Stimulated activated CD8-positive, alpha-beta memory T cell treated with anti-CD3 and anti-CD28 coated beads, Interleukin-7, amount 100 ng/mL, for 48 hours (primary cell): ENCODE measurements at regions not wholly inside any gene's neighbourhood (a gene's known extent, or its start where the extent isn't known, plus 50 kb on each side); places are given as distances from the start of the nearest gene placed in this dataset.
"Not testable (repeated sequence)": the region's sequence is repeated elsewhere in the genome, so short reads cannot be mapped to it uniquely, and the experiment has no call there.

ENCODE experiments used
- DNase-seq, 2 donors: peaks; one replicate each; pipeline ENCODE4 v3.0.0-alpha.2; 2020; ENCODE audit warnings: low read depth in 1 of 2; ENCODE audit errors: extremely low read depth in 1 of 2

DNA sequence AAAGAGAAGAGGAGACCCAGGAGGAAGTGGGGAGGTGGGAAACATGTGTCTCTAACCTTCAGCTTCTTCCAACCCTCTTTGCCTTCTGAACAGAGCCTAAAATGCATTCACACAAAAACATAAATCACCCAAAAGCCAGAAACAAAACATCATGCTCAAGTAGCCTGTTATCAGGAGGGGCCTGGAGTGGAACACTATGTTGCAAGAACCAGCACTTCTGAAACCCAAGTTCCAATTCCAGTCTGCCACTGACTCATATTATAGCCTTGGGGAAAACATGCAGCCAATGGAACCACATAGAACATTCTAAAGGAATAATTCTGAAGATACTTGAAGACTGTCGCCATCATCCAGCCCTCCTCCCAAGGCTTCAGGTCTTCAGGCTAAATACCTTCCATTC lies 169.8 kb upstream of the PLXNC1 start:
- no peak for DNase-seq

DNA sequence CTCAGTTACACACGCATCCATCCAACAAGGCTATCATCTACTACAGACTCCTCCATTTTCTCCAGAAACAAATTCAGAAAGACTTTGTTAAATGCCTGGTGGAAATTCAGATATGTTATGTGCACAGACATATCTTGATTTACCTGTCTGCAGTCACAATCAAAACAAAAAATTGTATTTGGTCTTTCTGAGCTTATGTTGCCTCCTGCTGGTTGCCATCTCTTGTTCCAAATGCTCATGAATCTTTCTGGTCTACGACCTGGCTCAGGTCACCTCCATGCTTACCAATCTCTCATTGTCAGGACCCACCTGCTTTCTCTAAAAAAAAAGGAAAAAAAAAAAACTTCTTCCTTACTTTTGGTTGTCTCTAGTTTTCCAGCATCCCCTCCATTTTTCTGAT lies 169.2 kb upstream of the PLXNC1 start:
- no peak for DNase-seq

DNA sequence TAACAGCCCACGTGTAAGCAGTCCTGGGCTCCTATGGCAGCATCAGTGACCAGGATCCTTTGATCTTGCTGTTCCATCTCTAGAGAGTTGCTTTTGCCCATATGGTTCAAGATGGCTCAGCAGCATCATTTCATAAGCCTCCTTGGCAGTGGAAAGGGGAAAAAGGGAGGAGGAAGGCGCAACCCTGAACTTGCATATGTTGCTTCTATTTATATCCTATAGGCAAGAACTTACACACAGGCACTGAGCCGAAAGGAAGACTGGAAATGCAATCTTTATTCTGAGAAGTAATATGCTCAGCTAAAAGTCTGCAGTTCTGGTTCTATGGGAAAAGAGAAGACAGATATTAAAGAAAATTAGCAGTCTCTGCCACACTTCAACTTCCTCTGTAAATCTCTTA lies 167.7 kb upstream of the PLXNC1 start:
- DNase-seq: no peak

DNA sequence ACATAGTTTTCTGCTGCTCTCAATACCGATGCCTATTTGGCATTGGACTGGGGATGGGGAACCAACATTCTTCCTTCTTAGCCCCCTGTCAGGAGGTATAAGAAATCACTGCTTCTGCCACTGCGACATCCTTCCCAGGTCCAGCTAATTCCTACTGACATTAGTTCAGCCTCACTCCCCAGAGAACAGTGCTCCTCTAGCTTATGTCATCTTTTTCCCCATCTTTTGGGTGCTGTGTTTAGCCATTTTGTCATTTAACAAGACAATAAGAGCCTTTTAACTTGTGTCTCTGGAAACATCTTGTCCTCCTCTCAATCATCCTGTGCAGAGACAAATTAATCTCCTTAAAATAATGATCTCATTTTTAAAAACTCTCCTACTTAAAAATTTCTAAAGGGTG lies 167.0 kb upstream of the PLXNC1 start:
- DNase-seq: no peak

DNA sequence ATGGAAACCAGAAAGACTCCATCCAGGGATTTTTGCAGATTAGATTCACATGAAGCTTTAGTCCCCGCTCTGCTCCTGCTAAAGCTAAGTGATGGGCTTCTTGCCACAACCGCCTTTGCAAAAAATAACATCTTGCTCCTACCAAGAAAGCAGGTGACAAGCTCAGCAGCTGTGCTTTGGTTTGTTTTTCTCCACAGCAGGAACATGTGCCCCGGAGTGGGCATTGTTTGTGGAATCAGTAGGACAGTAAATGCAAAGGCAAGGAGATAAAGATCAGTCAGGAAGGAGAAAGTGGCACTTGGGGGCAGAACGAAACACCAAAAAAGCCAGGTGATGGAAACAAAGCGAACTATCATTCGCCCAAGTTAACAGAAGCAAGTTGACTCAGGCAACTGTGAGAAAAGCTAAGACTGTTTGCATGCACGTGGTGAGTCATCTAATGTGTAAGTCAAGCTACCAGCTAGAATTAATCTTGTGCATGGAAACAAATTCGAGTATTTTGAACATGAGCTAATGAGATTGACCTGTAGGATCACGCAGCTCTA lies 165.5 kb upstream of the PLXNC1 start:
- peak in 1 of 2 donors; percentile 3 for DNase-seq

DNA sequence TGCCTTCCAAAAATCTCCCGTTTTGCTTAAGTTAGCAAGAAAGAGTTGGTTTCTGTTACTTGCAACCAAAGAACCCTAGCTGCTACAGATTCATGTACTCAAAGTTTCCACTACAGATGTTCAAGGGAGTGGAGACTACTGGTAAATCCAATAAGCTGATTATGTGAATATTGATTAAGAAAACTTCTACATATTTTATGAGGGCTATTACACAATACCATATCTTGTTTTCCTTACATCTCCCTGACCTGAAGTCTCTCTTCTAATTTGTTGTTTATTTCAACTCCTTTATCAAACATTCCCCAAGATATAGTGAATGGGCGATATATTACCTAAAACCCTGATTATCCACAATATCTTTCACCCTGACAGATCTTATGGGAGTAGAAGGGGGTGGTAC lies 164.4 kb upstream of the PLXNC1 start:
- no peak for DNase-seq

DNA sequence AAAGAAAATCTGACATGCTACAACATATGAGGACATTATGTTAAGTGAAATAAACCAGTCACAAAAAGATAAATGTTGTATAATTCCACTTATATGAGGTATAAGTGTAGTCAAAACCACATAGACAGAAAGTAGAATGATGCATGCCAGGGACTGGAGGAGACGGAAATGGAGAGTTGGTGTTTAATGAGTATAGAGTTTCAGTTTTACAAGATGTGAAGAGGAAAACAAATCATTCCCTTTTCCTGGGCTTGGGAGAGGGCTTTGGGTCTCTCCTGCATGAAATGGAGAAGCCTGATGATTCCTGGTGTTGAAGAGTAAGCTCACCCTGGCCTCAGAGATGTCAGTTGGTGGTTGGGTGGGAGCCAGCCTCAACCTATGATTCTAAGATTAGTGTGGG lies 158.4 kb upstream of the PLXNC1 start:
- no peak for DNase-seq

DNA sequence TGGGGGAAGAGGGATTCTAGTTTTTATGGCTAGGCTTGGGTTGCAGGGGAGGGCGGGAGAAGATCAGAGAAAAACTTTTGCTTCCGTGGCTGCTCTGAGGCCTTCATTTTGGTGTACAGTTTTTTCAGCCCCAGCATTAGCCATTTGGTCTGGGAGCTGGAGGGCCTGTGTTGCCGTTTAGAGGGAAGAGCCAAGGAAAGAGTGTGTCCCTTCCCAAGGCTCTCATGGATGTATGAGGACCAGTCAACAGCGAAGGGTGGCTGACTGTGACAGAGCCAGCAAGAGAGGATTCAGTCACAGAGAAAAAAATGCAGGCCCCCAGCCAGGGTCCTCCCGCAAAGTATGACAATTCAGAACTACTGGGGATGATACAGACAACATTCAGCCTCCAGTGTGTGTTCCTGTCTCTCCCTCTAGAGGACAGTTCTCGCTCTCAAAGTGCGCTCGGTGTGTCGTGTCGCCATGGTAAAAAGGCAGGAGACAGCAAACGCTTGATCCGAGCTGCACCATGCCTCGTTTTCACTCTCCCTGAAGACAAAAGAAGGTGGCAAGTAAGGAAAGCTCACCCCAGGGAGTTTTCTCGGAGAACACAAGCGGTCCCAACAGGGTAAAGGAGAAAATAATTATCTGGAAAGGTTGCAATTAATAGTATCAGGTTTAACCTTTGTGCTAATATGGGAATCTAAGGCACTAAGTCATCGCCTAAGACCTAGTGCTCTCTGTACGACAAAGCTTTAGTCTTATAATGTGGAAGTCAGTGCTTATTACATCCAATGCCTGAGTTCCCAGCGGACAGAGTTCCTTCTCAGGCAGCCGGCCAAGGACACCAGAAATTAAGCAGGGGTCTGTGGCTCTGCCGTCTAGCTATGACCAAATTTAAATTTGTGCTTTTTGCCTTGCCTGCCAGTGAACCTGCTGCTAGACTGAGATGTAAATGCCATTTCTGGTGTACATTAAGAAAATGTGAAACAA lies 157.3 kb upstream of the PLXNC1 start:
- DNase-seq: no peak

DNA sequence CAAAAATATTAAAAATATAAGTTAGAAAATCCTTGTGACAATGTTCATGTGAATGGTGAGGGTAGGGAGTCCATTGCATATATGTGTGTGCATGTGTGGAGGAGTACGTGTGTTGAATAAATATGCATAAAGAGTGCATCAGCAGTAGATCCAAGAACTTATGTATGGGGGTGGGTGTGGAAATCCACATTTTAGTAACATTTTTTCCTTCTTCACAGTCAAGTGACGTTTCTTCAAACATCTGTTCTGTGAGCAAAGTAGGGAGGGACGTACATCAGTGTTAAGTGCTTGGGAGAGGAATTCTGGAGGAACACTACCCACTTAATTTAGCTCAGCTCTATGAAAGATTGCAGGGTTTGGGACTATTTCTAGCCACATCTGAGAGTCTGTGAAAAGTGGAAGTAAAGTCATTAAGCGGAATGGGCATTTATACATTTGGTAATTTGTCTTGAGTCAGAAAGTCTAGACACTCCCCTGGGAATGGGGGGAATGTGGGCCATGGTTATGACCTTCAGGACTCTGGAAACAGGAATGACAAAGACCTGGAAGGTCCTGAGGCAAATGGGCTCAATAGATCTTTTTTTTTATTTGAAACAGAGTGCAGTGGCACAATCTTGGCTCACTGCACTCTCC lies 156.4 kb upstream of the PLXNC1 start:
- no peak for DNase-seq

DNA sequence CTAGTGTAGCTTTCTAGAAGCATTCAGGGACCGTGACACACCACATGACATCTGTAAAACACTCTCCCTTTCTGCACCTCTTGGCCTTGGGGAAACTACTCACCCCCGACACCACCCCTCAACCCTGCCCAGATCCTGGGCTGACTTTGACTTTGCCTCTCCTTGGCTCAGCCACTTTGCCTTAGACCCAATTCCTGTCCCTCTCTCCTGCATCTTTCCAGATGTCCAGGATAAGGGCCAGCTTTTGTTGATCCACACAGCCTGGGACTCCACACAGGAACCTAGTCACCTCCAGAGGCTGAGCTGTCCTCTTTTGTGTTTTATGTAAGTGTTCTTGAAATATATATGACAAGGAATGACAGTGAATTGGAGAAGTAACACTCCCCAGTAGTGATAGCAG lies 153.7 kb upstream of the PLXNC1 start:
- no peak for DNase-seq

DNA sequence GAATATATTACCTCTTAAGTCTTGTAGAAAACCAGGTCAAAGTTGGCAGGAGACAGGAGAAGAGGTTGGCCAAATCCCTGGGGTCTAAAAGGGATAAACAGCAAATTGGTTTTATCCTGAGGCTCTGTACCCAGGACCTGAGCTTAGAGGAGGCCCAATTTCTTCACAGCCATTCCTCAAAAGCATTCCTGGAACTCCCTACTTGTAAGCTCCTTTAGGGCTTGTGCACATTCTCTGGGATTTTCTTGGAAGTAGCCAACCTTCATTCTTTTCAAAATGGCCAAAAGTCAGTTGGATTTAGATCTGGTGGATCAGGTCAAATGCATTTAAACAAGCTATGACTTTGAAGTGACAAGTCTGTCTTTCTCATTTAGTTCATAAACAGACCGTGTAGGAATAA lies 152.1 kb upstream of the PLXNC1 start:
- DNase-seq: no peak

DNA sequence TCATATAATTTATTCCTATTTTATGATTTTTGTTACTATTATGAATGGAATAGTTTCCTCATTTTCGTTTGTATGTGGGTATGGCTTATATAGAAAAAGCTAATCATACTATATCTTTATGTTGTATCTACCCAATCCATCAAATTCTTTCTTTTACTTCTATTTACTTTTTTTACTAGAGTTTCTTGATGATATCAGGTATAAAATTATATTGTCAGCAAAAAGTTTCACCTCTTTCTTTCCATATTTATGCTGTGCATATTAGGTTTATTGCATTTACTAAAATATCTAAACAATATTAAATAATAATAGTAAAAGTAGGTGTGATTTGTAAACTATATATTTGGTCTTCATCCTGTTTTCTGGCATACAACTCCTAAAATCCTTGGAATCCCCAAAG lies 146.7 kb upstream of the PLXNC1 start:
- DNase-seq: no peak

DNA sequence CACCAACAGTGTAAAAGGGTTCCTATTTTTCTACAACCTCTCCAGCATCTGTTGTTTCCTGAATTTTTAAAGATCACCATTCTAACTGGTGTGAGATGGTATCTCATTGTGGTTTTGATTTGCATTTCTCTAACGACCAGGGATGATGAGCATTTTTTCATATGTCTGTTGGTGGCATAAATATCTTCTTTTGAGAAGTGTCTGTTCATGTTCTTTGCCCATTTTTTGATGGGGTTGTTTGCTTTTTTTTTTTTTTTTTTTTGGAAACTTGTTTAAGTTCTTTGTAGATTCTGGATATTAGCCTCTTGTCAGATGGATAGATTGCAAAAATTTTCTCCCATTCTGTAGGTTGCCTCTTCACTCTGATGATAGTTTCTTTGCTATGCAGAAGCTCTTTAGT lies 145.5 kb upstream of the PLXNC1 start:
- DNase-seq: not testable (repeated sequence)

DNA sequence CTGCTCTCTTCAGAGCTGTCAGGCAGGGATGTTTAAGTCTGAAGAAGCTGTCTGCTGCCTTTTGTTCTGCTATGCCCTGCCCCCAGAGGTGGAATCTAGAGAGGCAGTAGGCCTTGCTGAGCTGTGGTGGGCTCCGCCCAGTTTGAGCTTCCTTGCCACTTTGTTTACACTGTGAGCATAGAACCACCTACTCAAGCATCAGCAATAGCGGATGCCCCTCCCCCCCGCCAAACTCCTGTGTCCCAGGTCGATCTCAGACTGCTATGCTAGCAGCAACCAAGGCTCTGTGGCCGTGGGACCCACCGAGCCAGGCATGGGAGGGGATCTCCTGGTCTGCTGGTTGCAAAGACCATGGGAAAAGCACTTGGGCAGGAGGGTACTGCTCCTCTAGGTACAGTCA lies 140.5 kb upstream of the PLXNC1 start:
- DNase-seq: not testable (repeated sequence)

DNA sequence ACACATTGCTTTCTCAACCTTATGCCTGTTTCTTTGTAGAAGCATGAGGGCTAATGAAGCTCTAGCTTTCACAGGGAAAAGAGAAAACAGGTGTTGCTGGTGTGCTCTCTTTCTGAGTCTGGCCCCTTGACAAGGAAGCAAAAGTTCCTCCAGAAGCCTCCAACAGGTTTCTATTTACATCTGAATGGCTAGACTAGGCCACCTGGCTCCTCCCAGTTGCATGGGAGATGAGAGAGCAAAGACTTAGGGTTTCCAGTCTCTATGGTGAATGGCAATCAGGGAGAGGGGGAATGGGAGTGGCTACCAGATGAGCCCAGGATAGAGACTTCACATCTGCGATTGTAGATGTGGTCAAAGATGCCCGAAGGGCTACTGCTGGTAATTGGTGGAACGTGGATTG lies 138.1 kb upstream of the PLXNC1 start:
- DNase-seq: no peak

DNA sequence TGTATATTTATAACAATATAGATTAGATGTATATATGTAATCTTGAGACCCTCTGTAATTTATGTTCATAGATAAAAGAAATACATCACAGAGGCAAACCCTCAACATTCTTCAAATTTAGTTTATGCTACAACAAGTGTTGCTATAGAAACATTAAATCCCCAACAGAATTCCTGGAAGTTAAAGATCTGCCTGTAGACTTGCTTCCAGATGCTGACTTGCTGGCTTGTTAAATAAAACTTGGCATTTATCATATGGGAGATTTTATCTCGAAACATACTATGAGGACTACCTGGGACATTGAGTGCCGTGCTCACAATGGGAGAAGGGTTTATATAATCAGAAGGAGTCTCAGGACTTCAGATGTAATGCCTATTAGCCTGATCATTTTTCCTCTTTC lies 136.3 kb upstream of the PLXNC1 start:
- no peak for DNase-seq

DNA sequence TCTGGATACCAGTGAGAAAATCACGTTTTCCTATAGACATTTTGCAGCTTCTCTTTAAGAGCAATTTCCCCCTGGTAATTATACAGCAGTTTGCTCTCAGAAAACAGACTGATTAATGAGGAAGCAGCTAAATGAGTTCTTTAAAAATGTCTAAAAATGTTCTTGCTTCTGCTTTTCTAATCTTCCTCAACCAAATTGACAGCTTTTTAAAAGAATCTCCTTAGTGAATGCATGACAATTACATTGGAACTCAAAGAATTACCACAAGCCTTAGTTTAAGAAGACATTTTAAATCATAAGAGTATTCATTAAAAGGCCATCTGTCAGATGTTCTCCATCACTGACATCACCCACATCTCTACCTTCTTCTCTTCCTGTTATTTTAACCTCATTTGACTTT lies 135.8 kb upstream of the PLXNC1 start:
- no peak for DNase-seq

DNA sequence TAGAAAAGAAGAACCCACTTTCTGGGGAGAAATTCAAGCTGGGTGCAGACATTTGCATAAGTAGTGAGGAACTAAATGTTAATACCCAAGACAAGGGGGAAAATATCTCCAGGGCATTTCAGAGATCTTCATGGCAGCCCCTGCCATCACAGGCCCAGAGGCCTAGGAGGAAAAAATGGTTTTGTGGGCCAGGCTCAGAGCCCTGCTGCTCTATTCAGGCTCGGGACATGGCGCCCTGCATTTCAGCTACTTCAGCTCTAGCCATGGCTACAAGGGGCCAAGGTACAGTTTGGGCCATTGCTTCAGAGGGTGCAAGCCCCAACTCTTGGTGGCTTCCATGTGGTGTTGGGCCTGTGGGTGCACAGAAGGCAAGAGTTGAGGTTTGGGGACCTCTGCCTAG lies 131.1 kb upstream of the PLXNC1 start:
- DNase-seq: not testable (repeated sequence)

DNA sequence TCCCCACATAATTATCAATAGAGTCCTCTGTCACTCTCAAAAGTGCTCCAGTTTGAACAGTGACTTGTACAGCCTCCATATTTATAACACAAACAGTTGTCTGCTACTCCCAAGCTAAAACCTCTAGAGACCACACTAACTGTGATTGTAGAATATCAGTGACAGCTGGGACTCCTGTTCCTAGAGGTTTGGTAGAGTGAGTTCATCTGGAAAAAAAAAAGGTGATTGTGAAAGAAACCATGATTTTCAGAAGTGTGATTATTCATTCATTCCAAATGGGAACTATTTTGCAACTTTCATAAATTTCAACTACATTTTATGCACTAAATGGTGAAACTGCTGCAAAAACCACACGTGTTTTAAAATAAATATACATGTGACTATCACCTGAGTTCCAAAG lies 128.0 kb upstream of the PLXNC1 start:
- no peak for DNase-seq

DNA sequence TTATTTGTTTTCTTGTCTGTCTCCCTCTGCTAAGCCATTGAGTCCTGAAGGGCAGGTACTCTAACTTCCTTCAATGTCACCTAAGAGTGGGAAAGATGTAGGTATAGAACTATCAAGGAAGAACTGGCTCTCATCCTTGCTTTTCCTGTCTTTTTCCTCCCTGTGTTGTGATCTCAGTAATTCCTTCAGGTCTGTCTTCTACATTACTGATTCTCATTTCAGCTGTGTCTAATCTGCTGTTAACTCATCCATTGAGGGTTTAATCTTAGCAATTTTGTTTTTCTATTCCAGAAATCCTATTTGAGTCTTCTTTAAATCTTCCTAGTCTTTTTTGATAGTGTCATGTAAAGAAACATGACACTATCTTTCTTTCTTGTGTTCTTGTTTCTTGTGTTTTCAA lies 124.5 kb upstream of the PLXNC1 start:
- DNase-seq: no peak

DNA sequence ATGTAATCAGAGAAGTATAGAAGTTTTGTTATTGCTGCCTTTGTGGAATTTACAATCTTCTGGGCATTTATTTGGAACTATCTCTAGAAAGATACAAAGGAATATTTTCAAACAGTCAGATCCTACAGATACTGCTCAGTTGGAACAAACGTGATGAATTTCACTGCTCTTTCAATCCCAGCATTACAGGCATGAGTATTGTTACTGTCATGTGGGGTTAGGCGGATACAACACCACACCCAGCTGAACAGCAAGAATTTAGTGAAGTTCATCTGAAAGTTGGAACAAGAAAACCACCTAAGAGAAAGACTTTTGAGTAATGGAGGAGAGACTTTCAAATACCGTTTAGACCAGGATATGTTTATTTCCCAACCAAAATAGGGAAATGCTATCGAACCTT lies 123.3 kb upstream of the PLXNC1 start:
- no peak for DNase-seq

DNA sequence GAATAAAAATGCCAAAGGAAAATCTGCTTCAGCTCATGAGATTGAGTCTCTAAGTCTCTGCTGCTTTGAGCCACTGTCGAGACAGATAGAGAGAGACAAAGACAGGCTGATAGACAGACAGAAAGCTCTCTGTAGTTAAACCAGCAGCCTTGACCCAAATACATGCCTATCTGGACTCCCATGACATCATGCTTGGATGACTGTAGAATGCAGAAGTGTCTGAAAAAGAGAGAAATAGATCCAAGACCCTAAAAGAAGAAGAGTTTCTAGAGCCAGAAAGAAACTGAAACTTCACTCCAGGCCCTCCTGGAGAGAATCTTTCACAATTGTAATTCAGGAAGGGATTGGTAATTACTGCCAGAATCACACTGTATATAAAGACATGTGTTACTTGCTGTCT lies 122.6 kb upstream of the PLXNC1 start:
- no peak for DNase-seq
